ENCODE measurements at regions not wholly inside any gene's neighbourhood (a gene's known extent, or its start where the extent isn't known, plus 50 kb on each side); places are given as distances from the start of the nearest gene placed in this dataset.
"Not testable (repeated sequence)": the region's sequence is repeated elsewhere in the genome, so short reads cannot be mapped to it uniquely, and the experiment has no call there.

- no peaks in the 10 kb centered on the region for H3K27me3 ChIP-seq (ENCODE audit: insufficient read depth, low read depth, severe bottlenecking)
- DNase-seq, result no peak
- H3K9me3 ChIP-seq (ENCODE audit: severe bottlenecking), result peaks cover 3% of the 10 kb centered on the region
- H3K36me3 ChIP-seq, result no peaks in the 10 kb centered on the region
- H3K27ac ChIP-seq, result no peak overlapping the region
- TF ChIP-seq CTCF (IDR thresholded peaks at IDR 0.05; ENCODE audit: low read depth, low read length), result no peak
- H3K4me3 ChIP-seq (ENCODE audit: low read depth, low read length), result no peak overlapping the region
These were observed 239.2 kb downstream of the ADGRD1 start for GRCh38 chr12:131192951-131193350.

GRCh38 chr12:131194166-131194565 is 240.5 kb downstream of the ADGRD1 start:
- Histone ChIP-seq H3K27ac (no peak overlapping the region), H3K36me3 (no peaks in the 10 kb centered on the region), H3K4me3 (ENCODE audit: low read depth, low read length) (no peak overlapping the region), H3K27me3 (ENCODE audit: insufficient read depth, low read depth, severe bottlenecking) (no peaks in the 10 kb centered on the region), H3K9me3 (ENCODE audit: severe bottlenecking) (peaks cover 3% of the 10 kb centered on the region)
- peak; percentile 23 for DNase-seq
- no peak for TF ChIP-seq CTCF (IDR thresholded peaks at IDR 0.05; ENCODE audit: low read depth, low read length)

GRCh38 chr12:131195796-131196195 is 242.1 kb downstream of the ADGRD1 start:
- peaks cover 3% of the 10 kb centered on the region for H3K9me3 ChIP-seq (ENCODE audit: severe bottlenecking)
- DNase-seq, result no peak
- no peak overlapping the region for H3K4me3 ChIP-seq (ENCODE audit: low read depth, low read length)
- H3K27me3 ChIP-seq (ENCODE audit: insufficient read depth, low read depth, severe bottlenecking), result no peaks in the 10 kb centered on the region
- H3K27ac ChIP-seq, result no peak overlapping the region
- TF ChIP-seq CTCF (IDR thresholded peaks at IDR 0.05; ENCODE audit: low read depth, low read length), result no peak
- H3K36me3 ChIP-seq, result no peaks in the 10 kb centered on the region

GRCh38 chr12:131196220-131196619 is 242.5 kb downstream of the ADGRD1 start:
- H3K36me3 ChIP-seq, result no peaks in the 10 kb centered on the region
- H3K27ac ChIP-seq, result no peak overlapping the region
- no peak for TF ChIP-seq CTCF (IDR thresholded peaks at IDR 0.05; ENCODE audit: low read depth, low read length)
- H3K27me3 ChIP-seq (ENCODE audit: insufficient read depth, low read depth, severe bottlenecking), result no peaks in the 10 kb centered on the region
- H3K4me3 ChIP-seq (ENCODE audit: low read depth, low read length), result no peak overlapping the region
- H3K9me3 ChIP-seq (ENCODE audit: severe bottlenecking), result peaks cover 3% of the 10 kb centered on the region
- DNase-seq, result no peak

- Histone ChIP-seq H3K4me3 (ENCODE audit: low read depth, low read length) (no peak overlapping the region), H3K9me3 (ENCODE audit: severe bottlenecking) (peaks cover 3% of the 10 kb centered on the region), H3K27ac (no peak overlapping the region), H3K36me3 (no peaks in the 10 kb centered on the region), H3K27me3 (ENCODE audit: insufficient read depth, low read depth, severe bottlenecking) (no peaks in the 10 kb centered on the region)
- TF ChIP-seq CTCF (IDR thresholded peaks at IDR 0.05; ENCODE audit: low read depth, low read length), result no peak
- DNase-seq, result no peak
These were observed 243.8 kb downstream of the ADGRD1 start for GRCh38 chr12:131197490-131197889.

GRCh38 chr12:131199221-131199620 is 245.5 kb downstream of the ADGRD1 start:
- no peak for TF ChIP-seq CTCF (IDR thresholded peaks at IDR 0.05; ENCODE audit: low read depth, low read length)
- H3K9me3 ChIP-seq (ENCODE audit: severe bottlenecking), result peaks cover 1% of the 10 kb centered on the region
- H3K36me3 ChIP-seq, result no peaks in the 10 kb centered on the region
- DNase-seq, result no peak
- H3K27ac ChIP-seq, result no peak overlapping the region
- H3K27me3 ChIP-seq (ENCODE audit: insufficient read depth, low read depth, severe bottlenecking), result no peaks in the 10 kb centered on the region
- no peak overlapping the region for H3K4me3 ChIP-seq (ENCODE audit: low read depth, low read length)

- H3K27ac ChIP-seq; H3K27me3 ChIP-seq (ENCODE audit: insufficient read depth, low read depth, severe bottlenecking); H3K4me3 ChIP-seq (ENCODE audit: low read depth, low read length); DNase-seq; H3K9me3 ChIP-seq (ENCODE audit: severe bottlenecking); H3K36me3 ChIP-seq: not testable (repeated sequence)
These were observed 248.2 kb downstream of the ADGRD1 start for GRCh38 chr12:131201912-131202311.
